Skeletal muscle cell (primary cell): ENCODE measurements at regions not wholly inside any gene's neighbourhood (a gene's known extent, or its start where the extent isn't known, plus 50 kb on each side); places are given as distances from the start of the nearest gene placed in this dataset.
"Not testable (repeated sequence)": the region's sequence is repeated elsewhere in the genome, so short reads cannot be mapped to it uniquely, and the experiment has no call there.

Experiments
- DNase-seq: peaks from one replicate; pipeline ENCODE4 v3.0.0-alpha.2; 2010; ENCODE audit warnings: low read depth
- H3K4me3 ChIP-seq: 2 replicates; pipeline ENCODE4 v1.5.1; 2011; ENCODE audit warnings: low read depth, mild to moderate bottlenecking, control low read depth, low read length, moderate library complexity

DNA sequence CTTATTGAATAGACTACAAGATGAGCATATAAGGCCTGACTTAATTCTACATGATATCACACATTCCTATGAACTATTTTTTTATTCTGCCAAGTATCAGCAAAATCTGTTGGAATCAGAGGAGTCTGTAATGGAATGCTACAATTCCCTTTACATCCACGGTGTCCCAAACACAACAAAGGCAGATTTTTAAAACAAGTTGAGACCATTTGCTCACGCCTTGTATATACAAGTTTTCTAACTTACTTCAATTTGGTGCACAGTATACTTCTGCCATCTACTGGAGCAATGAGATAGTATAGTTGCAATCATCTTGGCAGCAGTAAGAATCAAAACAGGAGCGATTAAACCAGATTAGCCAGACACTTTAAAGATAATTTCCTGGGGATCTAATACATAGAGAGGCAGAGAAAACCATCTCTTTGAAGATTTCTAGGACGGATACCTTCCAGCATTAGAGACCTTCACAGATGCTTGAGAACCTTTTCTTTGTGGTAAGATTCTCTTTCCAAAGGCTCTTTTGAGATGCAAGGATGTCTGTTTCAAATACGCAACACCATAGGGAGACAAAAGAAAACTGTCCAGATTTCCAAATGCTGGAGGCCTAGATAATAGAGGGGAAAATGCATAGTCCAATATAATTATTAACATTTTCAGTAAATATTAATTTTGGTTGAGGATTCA lies 302.0 kb upstream of the MIR17HG start:
- H3K4me3 ChIP-seq: no peak overlapping the region
- no peak for DNase-seq

DNA sequence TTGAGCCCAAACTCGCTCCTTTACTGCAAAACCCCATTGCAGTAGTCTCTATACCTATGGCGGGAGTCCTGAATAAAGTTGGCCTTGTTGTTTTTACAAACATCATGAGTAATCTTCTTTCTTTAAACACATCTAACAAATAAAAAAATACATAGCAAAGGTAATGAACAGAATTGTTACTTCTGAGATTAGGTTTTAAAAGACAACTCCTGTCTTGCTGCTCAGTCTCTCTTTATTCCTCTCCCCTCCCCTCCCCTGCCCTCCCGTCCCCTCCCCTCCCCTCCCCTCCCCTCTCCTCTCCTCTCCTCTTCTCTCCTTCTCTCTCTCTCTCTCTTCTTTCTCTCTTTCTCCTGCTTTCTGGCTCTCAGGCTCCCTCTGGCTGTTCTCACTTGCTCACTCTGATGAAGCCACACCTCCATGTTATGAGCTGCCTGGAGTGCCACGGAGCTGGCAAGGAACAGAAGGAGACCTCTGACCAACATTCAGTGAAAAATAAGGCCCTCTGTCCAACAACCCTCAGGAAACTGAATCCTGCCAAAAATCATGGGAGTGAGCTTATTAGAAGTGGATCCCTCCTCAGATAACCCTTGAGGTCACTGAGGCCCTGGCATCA lies 300.7 kb upstream of the MIR17HG start:
- no peak overlapping the region for H3K4me3 ChIP-seq
- no peak for DNase-seq

DNA sequence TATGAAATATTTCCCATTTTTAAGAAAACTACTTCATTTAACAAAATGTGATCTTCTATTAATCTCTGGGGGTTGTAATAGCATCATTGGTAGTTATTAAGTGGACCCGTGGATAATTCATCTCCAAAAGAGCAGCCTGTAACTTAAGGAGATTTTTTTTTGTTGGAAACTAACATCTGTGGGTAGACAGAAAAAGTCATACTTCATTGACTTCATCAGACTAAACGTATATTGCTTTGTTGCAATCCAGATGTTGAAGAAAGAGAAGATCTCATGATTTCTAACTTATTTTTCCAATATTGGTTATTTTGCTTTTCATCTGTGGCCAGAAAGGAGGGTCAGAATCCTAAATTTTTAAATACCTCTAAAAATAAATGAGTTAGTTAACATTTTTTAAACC lies 296.5 kb upstream of the MIR17HG start:
- no peak for DNase-seq
- no peak overlapping the region for H3K4me3 ChIP-seq

DNA sequence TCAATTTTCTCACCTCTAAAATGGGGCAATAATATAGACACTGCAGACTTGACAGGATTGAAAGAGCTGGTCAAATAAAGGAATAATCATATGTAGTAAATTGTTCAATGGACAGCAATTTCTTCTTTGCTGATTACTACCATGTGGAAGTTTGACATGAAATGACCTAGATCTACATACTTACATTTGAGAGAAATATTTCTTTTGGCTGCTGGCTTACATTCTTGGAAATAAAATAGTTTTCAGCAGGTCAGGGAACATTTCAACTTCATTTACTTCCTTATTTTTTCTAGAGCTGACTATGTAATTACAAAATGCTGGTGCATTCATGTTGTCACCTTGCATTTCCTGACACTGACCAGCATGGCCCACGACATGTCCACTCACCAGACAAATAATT lies 294.6 kb upstream of the MIR17HG start:
- H3K4me3 ChIP-seq: no peak overlapping the region
- no peak for DNase-seq

DNA sequence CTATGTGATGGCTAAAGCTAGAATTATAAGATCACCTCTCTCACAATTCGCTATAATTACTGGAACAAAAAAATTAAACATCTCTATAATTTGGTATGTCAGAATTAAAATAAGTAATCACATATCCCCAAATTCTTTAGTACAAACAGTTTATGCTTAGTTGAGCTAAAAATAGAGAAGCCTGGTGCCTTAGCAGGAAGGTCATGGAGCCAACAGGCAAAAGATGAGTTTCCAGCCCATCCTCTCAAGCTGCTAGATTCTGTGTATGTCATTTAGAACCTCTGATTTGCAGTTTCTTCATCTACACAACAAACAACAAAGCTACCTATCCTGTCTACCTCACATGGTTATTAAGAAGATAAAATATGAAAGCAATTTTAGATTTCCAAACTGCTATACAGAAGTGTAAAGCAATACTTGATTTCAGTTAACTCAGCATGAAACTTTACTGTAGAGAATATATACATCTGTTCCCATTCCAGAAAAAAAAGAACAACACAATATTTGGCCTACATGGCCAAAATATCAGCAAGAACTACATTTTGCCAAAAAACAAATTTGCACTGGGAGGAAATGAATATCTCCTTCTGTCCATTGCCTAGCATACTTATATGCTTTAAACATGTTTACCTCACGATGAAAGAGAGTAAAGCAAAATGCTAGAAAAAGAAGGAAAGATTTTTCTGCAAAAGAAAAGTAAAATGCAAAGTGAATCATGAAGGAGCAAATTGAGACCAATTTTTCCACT lies 294.0 kb upstream of the MIR17HG start:
- no peak for DNase-seq
- H3K4me3 ChIP-seq: no peak overlapping the region

DNA sequence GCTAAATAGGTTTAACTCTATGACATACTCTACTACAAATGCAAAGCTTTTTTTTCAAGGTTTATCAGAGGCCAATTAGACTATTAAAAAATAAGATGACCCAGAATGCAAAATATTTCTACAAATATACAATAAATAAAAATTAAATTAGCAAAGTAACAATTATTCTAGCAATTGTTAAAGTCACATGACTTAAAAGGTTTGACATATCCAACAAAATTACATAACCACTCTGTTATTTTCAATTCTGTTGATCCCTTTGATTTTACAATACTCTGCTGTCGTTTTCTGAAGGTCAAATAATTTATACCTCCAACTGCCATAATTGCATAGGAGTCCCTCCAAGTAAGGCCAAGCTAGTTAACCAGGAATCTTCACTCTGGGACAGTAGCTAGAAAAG lies 292.6 kb upstream of the MIR17HG start:
- DNase-seq: no peak
- H3K4me3 ChIP-seq: no peak overlapping the region

DNA sequence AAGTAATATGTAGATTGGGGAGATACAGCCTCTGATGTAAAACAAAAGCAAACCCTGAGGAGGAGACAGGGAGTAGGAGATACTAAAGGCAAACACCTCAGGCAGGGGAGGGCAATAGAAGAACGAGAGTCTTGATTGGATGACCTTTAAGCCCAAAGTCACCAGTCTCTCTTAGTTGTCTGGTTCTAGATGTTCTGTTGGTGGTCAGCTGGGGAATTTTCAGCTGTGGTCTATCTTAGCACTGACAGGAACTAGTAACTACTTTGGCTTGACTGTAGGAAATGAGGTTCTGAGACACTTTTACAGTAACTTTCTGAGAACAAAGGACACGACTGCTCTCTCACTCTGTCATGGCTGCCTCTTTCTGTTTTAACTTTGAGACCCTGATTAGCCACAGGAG lies 290.7 kb upstream of the MIR17HG start:
- no peak overlapping the region for H3K4me3 ChIP-seq
- no peak for DNase-seq

DNA sequence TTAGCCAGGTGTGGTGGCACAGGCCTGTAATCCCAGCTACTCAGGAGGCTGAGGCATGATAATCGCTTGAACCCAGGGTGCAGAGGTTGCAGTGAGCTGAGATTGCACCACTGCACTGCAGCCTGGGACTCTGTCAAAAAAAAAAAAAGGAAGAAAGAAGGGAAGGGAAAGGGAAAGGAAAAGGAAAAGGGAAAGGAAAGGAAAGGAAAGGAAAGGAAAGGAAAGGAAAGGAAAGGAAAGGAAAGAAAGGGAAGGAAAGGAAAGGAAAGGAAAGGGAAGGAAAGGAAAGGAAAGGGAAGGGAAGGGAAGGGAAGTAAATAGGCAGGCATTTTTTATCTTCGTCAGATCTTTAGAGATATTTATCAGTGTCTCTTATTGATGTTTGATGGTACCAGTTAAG lies 290.0 kb upstream of the MIR17HG start:
- not testable (repeated sequence) for H3K4me3 ChIP-seq, DNase-seq

DNA sequence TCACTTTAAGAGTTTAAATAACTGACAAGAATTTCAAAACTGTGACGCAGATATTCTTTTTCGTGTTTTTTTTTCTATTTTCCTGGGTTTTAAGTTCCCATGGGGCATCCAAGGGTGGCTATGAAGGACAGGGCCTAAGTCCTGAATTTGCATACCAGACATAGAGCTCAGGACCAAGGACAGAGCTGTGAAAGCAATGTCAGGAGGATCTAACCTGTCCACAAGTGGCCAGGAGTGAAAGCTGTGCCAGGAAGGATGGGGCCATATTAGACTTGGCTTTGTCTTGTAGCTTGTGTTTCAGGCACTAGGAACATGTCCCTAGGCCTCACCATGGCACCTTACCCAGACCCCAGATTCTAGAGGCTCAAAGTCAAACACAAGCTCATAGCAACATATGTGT lies 289.4 kb upstream of the MIR17HG start:
- H3K4me3 ChIP-seq: no peak overlapping the region
- DNase-seq: no peak

DNA sequence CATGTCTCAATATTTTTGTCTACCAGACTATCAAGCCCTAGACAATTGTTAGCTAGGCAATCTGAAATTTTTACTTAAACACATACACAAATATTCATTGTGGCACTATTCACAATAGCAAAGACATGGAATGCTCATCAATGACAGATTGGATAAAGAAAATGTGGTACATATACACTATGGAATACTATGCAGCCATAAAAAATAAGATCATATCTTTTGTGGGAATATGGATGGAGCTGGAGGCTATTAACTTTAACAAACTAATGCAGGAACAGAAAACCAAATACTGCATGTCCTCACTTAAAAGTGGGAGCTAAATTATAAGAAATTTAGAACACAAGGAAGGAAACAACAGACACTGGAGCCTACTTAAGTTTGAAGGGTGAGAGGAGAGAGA lies 288.6 kb upstream of the MIR17HG start:
- H3K4me3 ChIP-seq: no peak overlapping the region
- no peak for DNase-seq

DNA sequence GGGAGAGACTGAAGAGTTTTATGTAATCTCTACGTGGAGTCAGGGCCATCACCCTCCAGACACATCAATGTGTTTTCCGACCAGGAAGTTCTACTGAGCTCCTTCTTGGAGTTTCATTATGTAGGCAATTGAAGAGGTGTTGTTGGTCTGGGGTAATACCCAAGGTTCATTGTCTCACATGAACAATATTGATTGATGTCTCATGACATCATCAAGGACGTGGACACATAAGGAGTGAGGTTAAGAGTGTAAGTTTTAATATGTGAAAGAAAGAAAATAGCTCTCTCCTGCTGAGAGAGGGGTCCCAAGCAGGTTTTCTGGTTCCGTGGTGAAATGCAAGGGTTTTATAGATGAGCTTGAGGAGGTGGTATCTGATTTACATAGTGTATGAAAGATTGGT lies 280.7 kb upstream of the MIR17HG start:
- no peak overlapping the region for H3K4me3 ChIP-seq
- no peak for DNase-seq

DNA sequence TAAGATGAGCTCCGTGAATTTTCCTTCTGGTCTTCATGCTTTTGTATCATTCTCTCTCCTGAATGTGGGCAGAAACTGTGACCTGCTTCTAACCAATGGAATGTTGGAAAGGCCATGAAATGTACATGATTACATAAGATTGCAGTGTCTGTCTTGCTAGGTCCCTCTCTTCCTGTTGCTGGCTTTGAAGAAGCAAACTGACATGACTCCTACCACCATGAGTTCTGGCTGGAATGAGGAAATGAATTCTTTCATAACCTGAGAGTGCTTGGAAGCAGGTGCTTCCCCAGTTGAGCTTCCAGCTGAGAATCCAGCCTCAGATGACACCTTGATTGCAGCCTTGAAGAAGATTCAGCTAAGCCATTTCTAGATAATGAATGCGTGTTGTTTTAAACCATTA lies 275.0 kb upstream of the MIR17HG start:
- DNase-seq: no peak
- H3K4me3 ChIP-seq: no peak overlapping the region

DNA sequence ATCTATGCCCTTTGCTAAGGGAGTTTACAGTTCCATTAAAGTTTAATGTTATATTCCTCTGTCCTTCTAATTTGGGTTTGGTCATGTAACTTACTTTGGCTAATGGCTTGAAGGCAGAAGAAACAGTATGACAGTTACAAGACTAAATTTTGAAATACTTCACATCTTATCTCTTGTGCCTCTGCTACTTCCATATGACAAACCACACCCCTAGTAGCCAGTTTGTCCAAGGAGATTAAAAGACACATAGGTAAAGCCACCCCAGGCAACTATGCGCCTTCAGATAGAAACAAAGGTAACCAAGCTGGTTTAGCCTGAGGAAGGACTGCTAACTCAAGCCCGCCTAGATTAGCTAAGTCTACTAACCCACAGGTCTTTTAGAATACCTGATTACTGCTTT lies 273.4 kb upstream of the MIR17HG start:
- H3K4me3 ChIP-seq: no peak overlapping the region
- no peak for DNase-seq

DNA sequence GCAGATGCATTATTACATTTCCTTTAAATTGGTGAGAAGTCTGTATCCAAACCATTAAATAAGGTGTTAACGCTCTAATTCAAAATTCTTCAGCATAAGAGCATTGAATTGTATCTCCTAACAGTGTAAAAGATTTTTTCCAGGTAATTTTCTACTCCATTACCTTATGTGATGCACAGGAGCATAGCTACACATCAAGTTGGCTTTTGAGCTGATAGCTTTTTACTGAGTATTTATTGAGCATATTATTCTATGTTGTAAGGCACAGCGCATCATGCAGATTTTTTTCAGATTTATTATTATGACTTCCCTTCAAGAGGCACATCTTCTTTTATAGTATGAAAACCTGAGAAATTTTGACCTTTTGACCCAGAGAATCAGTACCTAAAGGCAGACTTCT lies 270.7 kb upstream of the MIR17HG start:
- no peak overlapping the region for H3K4me3 ChIP-seq
- no peak for DNase-seq

DNA sequence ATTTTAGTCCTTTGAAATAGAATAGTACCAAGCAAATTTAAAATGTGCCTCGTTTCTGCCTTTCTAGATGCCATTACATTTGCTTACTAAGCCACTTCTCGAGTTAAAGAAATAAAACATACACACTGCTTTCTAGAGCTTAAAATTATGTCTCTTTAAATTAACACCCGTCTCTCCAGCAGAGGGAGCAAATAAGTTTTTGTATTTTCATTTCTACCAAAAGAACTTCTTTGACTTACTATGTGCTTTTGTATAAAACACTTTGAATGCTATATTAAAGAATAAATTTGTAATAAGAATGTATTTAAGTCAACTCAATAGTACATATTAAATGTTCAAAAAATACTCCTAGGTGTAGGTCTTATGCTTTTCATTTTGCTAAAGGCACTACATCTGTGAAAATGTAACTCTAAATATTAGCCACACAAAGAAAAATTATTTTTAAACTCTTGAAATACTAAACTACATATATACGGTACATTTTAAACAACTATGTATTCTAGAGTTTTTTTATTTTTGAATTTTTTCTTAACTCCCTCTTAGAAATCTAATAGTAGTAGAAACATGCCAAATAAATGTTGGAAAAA lies 269.3 kb upstream of the MIR17HG start:
- H3K4me3 ChIP-seq: no peak overlapping the region
- DNase-seq: no peak

DNA sequence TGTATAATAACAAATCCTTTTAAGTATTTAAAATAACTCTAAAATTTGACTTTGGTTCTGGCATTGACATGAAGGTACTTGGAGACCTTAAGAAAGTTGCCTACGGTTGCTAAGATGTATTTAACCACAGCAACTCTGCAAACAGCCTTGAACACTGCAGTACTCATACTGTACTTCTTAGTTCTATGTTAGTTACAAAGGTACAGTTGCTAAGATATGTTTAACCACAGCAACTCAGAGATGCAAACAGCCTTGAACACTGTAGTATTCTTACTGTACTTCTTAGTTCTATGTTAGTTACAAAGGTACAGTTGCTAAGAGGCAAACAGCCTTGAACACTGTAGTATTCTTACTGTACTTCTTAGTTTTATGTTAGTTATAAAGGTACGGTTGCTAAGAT lies 268.3 kb upstream of the MIR17HG start:
- H3K4me3 ChIP-seq: no peak overlapping the region
- no peak for DNase-seq

DNA sequence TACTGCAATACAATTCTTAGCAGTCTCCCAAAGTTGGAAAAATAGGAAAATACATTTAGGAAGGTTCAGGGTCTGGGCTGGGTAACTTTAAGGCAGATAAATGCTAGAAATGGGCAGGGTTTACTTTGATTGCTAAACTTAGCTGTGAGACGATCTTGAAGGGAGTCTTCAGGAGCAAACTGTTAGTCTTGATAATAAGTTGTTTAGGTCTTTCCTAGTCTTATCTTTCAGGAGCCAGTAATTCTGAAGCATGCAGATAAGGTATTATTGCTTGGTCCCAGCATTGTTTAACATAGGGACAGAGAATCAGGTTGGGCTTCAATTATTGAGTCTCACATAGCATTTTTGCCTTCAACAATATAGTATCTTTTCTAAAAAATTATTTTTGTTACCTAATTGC lies 262.4 kb upstream of the MIR17HG start:
- no peak overlapping the region for H3K4me3 ChIP-seq
- no peak for DNase-seq

DNA sequence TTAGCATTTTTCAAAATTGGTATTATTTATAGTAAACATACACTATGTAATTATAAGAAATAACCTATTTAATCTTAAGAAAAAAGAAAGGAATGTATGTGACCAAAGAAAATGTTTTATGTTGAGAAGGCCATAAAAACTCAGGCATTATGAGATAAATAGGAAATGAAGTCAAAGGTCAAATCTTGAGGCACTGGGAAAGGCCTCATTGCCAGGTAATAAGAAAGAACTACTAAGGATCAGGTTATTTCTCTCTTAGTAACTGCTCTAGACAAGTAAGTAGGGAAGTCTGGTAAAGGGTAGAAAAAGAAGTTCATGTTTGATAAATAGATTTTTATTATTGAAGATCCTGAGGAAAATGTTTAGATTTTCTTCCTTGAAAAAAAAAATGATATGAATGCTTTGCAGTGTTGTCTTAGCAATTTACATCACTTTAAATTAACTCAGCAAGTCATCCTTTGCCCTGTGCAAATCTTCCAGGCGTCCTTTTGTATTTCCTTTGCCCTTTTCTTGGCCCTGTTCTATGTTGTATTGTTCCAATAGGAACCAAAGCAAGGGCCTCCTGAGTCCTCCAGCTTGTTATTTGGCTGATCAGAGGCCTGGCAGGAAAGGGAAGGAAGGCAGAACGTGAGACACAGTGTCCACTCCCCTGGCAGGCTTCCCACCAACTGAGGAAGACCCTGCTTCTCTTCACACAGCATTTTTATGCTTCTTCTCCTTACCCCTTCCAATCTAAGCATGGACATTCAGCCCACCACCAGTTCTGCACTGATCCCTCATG lies 260.4 kb upstream of the MIR17HG start:
- no peak for DNase-seq
- no peak overlapping the region for H3K4me3 ChIP-seq

DNA sequence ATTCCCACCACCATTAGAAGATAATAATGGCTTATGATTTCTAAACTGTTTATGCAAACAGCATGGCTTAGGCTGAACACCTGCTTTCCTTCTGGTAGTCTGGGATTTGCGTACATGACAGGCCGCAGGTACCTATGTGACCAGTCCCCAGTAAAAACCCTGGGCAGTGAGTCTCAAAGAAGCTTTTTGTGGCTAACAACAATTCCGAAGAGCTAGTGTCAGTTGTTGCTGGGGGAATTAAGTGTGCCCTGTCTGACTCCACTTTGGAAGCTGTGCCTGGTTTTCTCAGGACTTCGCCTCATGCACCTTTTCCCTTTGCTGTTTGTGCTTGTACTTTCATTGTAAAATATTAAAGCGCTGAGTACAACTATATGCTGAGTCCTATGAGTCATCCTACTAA lies 250.2 kb upstream of the MIR17HG start:
- no peak overlapping the region for H3K4me3 ChIP-seq
- no peak for DNase-seq

DNA sequence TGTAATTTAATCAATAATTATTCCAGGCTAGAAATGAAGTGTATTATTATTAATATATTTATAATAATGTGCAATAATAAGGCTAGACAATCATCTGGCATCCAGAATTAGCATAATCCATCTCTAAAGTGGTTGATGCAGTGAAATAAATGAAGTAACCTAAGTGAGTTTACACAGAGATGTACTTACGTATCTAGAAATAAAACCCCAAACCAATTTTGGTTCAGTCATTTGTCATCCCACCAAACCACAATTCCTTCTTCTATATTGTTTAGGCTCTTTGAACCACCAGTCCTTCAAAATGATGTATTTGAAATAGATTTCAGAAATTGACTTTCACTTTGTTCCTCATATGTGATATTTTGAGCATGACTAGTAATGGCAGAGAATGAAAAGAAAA lies 247.6 kb upstream of the MIR17HG start:
- no peak for DNase-seq
- no peak overlapping the region for H3K4me3 ChIP-seq
